HG03064 (cell line): ENCODE measurements at regions not wholly inside any gene's neighbourhood (a gene's known extent, or its start where the extent isn't known, plus 50 kb on each side); places are given as distances from the start of the nearest gene placed in this dataset.
A peak's percentile ranks its signal among the peaks of the same experiment; 100 is the strongest.

Experiments used
- ATAC-seq: cut with Tn5 transposase; IDR thresholded peaks from one replicate; pipeline ENCODE4 v1.9.1; 2021; ENCODE audit warnings: low read depth; ENCODE audit not compliant: unreplicated experiment

DNA sequence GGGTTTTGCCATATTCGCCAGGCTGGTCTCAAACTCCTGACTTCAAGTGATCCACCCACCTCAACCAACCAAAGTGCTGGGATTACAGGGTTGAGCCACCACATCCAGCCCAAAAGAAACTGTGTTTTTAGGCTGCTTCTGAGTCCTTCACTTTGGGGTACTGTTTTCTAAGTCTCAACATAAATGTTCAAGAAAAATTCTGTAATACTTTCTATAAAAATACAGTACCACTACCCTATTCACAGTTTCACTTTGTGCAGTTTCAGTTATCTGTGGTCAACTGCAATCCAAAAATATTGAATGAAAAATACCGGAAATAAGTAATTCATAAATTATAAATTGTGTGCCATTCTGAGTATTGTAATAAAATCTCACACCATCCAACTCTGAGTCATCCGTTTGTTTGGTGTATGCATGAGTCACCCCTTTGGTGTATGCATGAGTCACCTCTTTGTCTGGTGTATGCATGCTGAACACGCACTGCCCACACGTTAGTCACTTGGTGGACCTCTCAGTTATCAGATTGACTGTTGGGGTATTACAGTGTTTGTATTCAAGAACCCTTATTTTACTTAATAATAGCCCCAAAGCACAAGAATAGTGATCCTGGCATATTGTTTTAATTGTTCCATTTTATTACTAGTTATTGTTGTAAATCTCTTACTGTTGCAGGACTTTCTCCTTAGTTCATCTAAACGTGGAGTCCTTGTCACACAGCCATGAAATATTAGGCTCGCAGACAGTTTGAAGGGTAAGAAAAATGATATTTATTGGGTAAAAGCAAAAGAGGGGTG is 190.2 kb downstream of the FSCB start:
- ATAC-seq, result peak; percentile 65

GRCh38 chr14:44309331-44309730 is 197.8 kb downstream of the FSCB start:
- ATAC-seq, result no peak

DNA sequence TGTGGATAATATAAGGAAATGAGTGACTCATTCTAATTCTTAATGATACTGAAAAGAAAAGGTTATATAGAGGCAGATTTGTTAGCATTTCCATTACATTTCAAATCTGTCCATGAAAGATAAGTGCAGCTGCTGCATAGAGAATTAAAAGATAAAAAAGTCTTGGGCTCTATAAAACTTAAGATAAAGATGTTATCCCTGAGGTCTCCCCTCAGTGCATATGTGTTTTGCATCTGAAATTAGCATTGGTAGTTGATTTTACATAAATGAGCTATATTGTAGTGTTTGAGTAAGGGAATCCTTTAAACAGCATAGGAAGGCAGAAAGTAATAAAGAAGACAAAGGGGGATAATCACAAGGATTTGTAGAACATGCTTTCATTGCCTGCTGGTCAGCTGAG is 206.2 kb downstream of the FSCB start:
- no peak for ATAC-seq

DNA sequence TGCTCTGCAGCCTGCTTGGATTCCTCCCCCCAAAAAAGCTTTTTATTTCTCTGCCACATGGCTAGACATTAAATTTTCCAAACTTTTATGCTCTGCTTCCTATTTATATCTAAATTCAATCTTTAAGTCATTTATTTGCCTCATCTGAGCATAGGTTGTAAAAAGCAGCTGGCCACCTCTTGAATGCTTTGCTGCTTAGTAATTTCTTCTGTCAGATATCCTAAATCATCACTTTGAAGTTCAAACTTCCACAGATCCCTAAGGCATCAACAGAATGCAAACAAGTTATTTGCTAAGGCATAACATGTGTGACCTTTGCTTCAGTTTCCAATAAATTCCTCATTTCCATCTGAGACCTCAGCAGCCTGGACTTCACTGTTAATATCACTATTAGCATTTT is 209.6 kb downstream of the FSCB start:
- no peak for ATAC-seq

- ATAC-seq, result no peak
Observed at GRCh38 chr14:44291366-44291915, 215.6 kb downstream of the FSCB start.

DNA sequence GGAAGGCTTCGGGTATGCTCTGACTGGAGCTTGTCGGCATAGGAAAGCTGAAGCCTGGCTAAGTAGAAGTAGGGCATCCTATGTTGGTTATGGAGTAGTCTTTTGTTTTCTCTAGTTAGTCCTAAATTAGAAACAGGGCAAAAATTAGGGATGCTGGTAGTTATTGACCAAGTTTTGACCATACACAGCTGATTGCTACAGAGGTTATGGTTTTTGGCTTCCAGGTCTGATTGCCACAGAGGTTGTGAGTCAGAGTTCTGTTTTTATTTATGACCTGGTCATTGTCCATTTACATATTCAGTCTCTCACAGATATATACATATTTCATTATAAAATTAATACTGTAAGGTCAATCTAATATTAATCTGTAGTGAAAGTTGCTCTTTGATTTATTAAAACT is 219.2 kb downstream of the FSCB start:
- ATAC-seq, result no peak

GRCh38 chr14:44286201-44286600 is 220.9 kb downstream of the FSCB start:
- ATAC-seq, result no peak

GRCh38 chr14:44283836-44284235 is 223.2 kb downstream of the FSCB start:
- no peak for ATAC-seq

GRCh38 chr14:44279357-44279756 is 227.7 kb downstream of the FSCB start:
- ATAC-seq, result no peak

GRCh38 chr14:44271637-44272036 is 235.4 kb downstream of the FSCB start:
- ATAC-seq, result no peak

GRCh38 chr14:44271006-44271405 is 236.1 kb downstream of the FSCB start:
- ATAC-seq, result no peak

DNA sequence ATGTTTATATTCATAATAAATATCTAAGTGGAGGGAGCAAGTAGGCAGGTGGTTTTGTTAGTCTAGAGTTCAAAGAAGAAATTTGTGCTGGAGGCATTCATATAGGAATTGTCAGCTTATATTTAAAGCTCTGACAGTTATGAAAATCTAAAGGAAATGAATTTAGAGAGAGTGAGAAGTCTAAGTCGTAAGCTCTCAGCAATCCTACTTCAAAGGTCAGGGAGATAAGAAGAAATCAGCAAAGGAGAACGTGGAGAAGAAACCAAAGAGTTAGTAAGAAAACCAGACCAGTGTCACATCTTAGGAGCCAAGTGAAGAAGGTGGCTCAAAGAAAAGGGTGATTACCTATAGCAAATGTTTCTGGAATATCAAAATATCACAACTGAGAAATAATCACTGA is 241.8 kb downstream of the FSCB start:
- no peak for ATAC-seq

DNA sequence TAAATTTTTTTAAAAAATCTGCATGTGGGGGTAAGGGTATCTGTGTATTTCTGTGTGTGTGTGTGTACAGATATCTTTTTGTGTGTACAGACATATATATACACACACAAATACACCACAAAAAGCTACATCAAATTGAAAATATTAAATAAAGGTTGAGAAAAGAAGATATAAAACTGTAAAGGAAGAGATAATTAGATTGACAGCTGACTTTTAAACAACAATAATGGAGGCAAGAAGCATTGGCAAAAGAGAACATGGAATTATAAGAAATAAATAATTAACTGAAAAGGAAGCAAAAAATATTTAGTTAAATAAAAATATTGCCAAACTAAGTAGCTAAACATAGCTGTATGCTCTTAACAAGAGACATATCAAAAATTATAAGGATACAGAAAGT is 291.4 kb downstream of the FSCB start:
- no peak for ATAC-seq

GRCh38 chr14:44211718-44212117 is 295.4 kb downstream of the FSCB start:
- ATAC-seq, result no peak

- ATAC-seq, result no peak
Observed at GRCh38 chr14:44204061-44204835, 302.8 kb downstream of the FSCB start.

GRCh38 chr14:44180975-44181374 is 326.1 kb downstream of the FSCB start:
- no peak for ATAC-seq

DNA sequence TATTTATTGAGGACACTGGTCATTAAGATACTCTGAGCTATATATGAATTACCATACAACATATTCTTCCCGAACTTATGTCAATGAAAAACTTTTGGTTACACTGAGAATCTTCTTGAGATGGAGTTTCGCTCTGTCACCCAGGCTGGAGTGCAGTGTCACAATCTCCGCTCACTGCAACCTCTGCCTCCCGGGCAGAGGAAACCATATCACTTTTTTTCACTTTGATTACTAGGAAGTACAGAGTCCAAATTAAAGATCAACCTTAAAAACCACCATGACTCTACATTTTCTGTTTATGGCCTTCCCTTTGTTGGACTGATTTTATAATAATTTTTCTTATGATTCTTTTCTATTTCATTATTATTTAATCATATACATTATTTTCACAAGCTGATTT is 336.5 kb downstream of the FSCB start:
- ATAC-seq, result no peak

DNA sequence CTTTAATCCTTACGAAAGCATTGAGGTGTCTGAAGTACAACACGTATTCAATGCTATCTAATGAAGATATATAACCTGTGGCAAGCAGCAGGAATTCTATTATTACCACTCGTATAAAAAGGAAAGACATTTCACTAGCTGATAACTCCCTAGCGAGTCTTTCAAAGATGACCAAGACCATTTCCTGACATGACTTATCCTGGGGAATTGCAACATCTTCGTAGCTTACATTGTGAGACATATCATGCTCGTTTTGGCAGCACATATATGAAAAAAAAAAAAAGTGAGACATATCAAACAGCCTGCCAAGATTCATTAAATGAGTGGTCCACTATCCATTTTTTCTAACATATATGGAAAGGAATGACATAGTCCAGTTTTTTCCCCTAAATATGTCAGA is 337.0 kb downstream of the FSCB start:
- no peak for ATAC-seq

GRCh38 chr14:44168566-44168965 is 338.5 kb downstream of the FSCB start:
- no peak for ATAC-seq

- no peak for ATAC-seq
Observed at GRCh38 chr14:44166611-44167010, 340.5 kb downstream of the FSCB start.

- no peak for ATAC-seq
Observed at GRCh38 chr14:44165936-44166335, 341.1 kb downstream of the FSCB start.

- no peak for ATAC-seq
Observed at GRCh38 chr14:44165286-44165685, 341.8 kb downstream of the FSCB start.
